ENCODE measurements at regions not wholly inside any gene's neighbourhood (a gene's known extent, or its start where the extent isn't known, plus 50 kb on each side); places are given as distances from the start of the nearest gene placed in this dataset.

DNA sequence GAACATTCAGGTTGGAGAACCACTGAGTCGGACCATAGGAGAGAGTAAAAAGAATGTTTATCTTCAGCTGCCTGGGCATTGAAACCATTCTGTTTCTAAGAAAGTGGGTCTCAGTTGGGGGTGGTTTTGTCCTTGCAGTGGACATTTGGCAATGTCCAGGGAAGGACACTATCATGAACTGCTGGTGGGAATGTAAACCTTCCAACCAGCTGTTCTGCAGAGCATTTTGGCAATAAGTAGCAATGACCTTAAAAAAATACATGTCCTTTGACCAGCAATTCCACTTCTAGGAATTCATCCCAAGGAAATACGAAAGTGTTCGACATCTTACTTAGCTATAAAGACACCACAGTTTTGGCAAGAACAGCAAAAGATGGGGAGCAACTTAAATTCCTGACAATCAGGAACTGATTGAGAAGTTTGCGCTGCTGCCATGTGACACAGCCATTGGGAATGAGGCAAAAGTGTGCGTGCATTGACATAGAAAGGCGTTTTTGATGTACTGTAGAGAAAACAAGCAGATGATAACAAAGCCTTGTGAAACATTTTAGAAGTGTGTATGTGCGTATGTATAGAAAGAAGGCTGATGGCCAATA is 82.9 kb upstream of the MAP1LC3B2 start:
- no peak for TF ChIP-seq POLR2AphosphoS5 (IDR thresholded peaks at IDR 0.05)
- no peak for TF ChIP-seq EP300 (IDR thresholded peaks at IDR 0.05)

Data from upper lobe of left lung (tissue), 4 donors.